Keratinocyte (primary cell): ENCODE measurements at regions not wholly inside any gene's neighbourhood (a gene's known extent, or its start where the extent isn't known, plus 50 kb on each side); places are given as distances from the start of the nearest gene placed in this dataset.

Experiments used
- CTCF ChIP-seq, 3 experiments: IDR thresholded peaks in 1 of 3; conservative IDR thresholded peaks in 1 of 3; optimal IDR thresholded peaks in 1 of 3; 2 replicates in 2 of 3; 3 replicates in 1 of 3; pipeline versions ENCODE3 to v1.5.1; 2011; ENCODE audit warnings: low read length in 3 of 3, mild to moderate bottlenecking in 3 of 3, moderate library complexity in 2 of 3, control low read depth in 1 of 3, inconsistent platforms in 1 of 3; ENCODE audit not compliant: insufficient read depth in 2 of 3; ENCODE audit errors: extremely low read depth in 1 of 3
- EZH2 ChIP-seq: IDR thresholded peaks from one replicate; pipeline ENCODE4 v1.6.1; 2012; ENCODE audit warnings: inconsistent platforms, mild to moderate bottlenecking, low read length, moderate library complexity

GRCh38 chr6:139648430-139649000, 274.1 kb upstream of the CITED2 start:
- TF ChIP-seq CTCF (optimal IDR thresholded peaks at IDR 0.05 in 1 of 3, IDR thresholded peaks at IDR 0.05 in 1 of 3, conservative IDR thresholded peaks at IDR 0.05 in 1 of 3; ENCODE audit: extremely low read depth in 1 of 3, insufficient read depth in 2 of 3, low read length in 3 of 3) (no peak), EZH2 (no peak)
